ENCODE measurements at regions not wholly inside any gene's neighbourhood (a gene's known extent, or its start where the extent isn't known, plus 50 kb on each side); places are given as distances from the start of the nearest gene placed in this dataset.

DNA sequence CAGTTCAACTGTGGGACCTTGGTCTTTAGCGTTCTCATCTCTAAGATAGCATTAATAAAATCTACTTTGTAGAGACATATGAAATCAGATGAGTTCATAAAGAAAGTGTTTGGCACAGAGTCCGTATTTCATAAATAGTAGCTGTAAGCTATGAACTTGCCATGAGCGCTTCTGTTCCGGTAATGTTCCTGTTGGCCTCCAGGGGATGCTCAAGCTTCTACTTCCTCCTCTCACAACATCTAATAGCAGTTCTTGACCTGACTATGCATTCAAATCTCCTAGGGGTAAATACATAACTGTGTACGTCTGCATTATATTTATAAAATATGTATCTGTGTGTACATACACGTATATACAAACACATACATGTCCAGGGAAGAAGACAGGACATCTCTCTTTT is 288.2 kb upstream of the TMPO start:
- TF ChIP-seq CTCF (IDR thresholded peaks at IDR 0.05) (peak; percentile 61), EZH2 (IDR thresholded peaks at IDR 0.05) (no peak), EZH2phosphoT487 (IDR thresholded peaks at IDR 0.05) (no peak)
